Endothelial cell of umbilical vein (primary cell): ENCODE measurements at regions not wholly inside any gene's neighbourhood (a gene's known extent, or its start where the extent isn't known, plus 50 kb on each side); places are given as distances from the start of the nearest gene placed in this dataset.

ENCODE experiments used
- CTCF ChIP-seq, 2 donors: IDR thresholded peaks; 1 replicate in 1 of 2; 2 replicates in 1 of 2; pipeline ENCODE4 v1.5.1; 2011; ENCODE audit warnings: low read length in 2 of 2, mild to moderate bottlenecking in 2 of 2, moderate library complexity in 2 of 2, control low read depth in 1 of 2, inconsistent platforms in 1 of 2, low read depth in 1 of 2; ENCODE audit not compliant: insufficient read depth in 1 of 2; ENCODE audit errors: extremely low read depth in 1 of 2
- FOS ChIP-seq: IDR thresholded peaks from 2 replicates; pipeline ENCODE4 v1.6.1; 2011; ENCODE audit warnings: mild to moderate bottlenecking, low read length, moderate library complexity, borderline replicate concordance; ENCODE audit not compliant: insufficient read depth
- GATA2 ChIP-seq: IDR thresholded peaks from 2 replicates; pipeline ENCODE4 v1.7.0; 2011; ENCODE audit warnings: low read depth, mild to moderate bottlenecking, moderate library complexity, mixed read lengths, low read length; ENCODE audit not compliant: insufficient read length, insufficient read depth
- POLR2AphosphoS5 ChIP-seq: IDR thresholded peaks from 2 replicates; pipeline ENCODE4 v1.6.1; 2012; ENCODE audit warnings: low read depth, mild to moderate bottlenecking, control low read depth, low read length, moderate library complexity; ENCODE audit not compliant: insufficient read depth

GRCh38 chr2:52139241-52139640 is 1107.3 kb upstream of the NRXN1 start:
- TF ChIP-seq CTCF (IDR thresholded peaks at IDR 0.05; ENCODE audit: extremely low read depth in 1 of 2, insufficient read depth in 1 of 2, low read depth in 1 of 2, low read length in 2 of 2) (no peak), POLR2AphosphoS5 (no peak), FOS (no peak), GATA2 (no peak)
